SK-N-MC (cell line): ENCODE measurements at regions not wholly inside any gene's neighbourhood (a gene's known extent, or its start where the extent isn't known, plus 50 kb on each side); places are given as distances from the start of the nearest gene placed in this dataset.
"Not testable (repeated sequence)": the region's sequence is repeated elsewhere in the genome, so short reads cannot be mapped to it uniquely, and the experiment has no call there.

Experiments
- DNase-seq: peaks from one replicate; pipeline ENCODE4 v3.0.0-alpha.2; 2011; ENCODE audit warnings: low read depth, low spot score
- H3K27ac ChIP-seq: fragments of 200-600 bp; sonication (generic); 2 replicates; pipeline ENCODE4 v1.5.1; 2016; ENCODE audit warnings: mixed run types
- H3K36me3 ChIP-seq: fragments of 200-600 bp; sonication (generic); 2 replicates; pipeline ENCODE4 v1.6.1; 2017; ENCODE audit warnings: antibody characterized with exemption, low read length, mixed read lengths; ENCODE audit not compliant: insufficient read depth
- H3K4me3 ChIP-seq: fragments of 200-600 bp; sonication (generic); 2 replicates; pipeline ENCODE4 v1.5.1; 2016
- H3K9ac ChIP-seq: fragments of 200-600 bp; sonication (generic); 2 replicates; pipeline ENCODE4 v1.8.0; 2017; ENCODE audit warnings: mixed run types, mixed read lengths; ENCODE audit not compliant: insufficient read length
- H3K9me3 ChIP-seq: fragments of 200-600 bp; sonication (generic); 2 replicates; pipeline ENCODE4 v1.6.1; 2017; ENCODE audit warnings: low read depth, mild to moderate bottlenecking, antibody characterized with exemption, low read length, moderate library complexity, mixed read lengths
- EZH2 ChIP-seq: fragments of 200-600 bp; sonication (generic); IDR thresholded peaks from one replicate; pipeline ENCODE4 v1.6.1; 2017; ENCODE audit warnings: antibody characterized with exemption
- FOXP2 ChIP-seq: optimal IDR thresholded peaks from 2 replicates; pipeline ENCODE3; 2011; ENCODE audit warnings: mild to moderate bottlenecking, moderate library complexity; ENCODE audit not compliant: insufficient read depth; ENCODE audit errors: extremely low read length, control extremely low read depth
- POLR2AphosphoS5 ChIP-seq: IDR thresholded peaks from 2 replicates; pipeline ENCODE4 v1.6.1; 2012; ENCODE audit warnings: mild to moderate bottlenecking, low read depth, low read length, borderline replicate concordance

- no peak overlapping the region for H3K27ac ChIP-seq
- H3K36me3 ChIP-seq = no peaks in the 10 kb centered on the region
- H3K9ac ChIP-seq = no peak overlapping the region
- no peaks in the 10 kb centered on the region for H3K9me3 ChIP-seq
- no peak for DNase-seq
- no peak overlapping the region for H3K4me3 ChIP-seq
- TF ChIP-seq FOXP2 (no peak), EZH2 (no peak), POLR2AphosphoS5 (no peak)
These were observed 196.5 kb upstream of the PZP start for GRCh38 chr12:9404469-9405260.

- H3K4me3 ChIP-seq = no peak overlapping the region
- H3K36me3 ChIP-seq = no peaks in the 10 kb centered on the region
- H3K9ac ChIP-seq = no peak overlapping the region
- no peak for TF ChIP-seq FOXP2
- no peak for TF ChIP-seq EZH2
- no peak for TF ChIP-seq POLR2AphosphoS5
- H3K27ac ChIP-seq = no peak overlapping the region
- DNase-seq = no peak
- H3K9me3 ChIP-seq = no peaks in the 10 kb centered on the region
These were observed 195.8 kb upstream of the PZP start for GRCh38 chr12:9404031-9404430.

GRCh38 chr12:9402432-9403040 lies 194.3 kb upstream of the PZP start:
- not testable (repeated sequence) for H3K27ac ChIP-seq, DNase-seq, H3K9ac ChIP-seq, H3K36me3 ChIP-seq, H3K9me3 ChIP-seq
- H3K4me3 ChIP-seq = peak overlapping the region; percentile 51

GRCh38 chr12:9396367-9396766 lies 188.2 kb upstream of the PZP start:
- not testable (repeated sequence) for H3K27ac ChIP-seq, H3K9ac ChIP-seq, H3K9me3 ChIP-seq, H3K4me3 ChIP-seq, DNase-seq, H3K36me3 ChIP-seq

- H3K36me3 ChIP-seq, H3K9me3 ChIP-seq, H3K9ac ChIP-seq, H3K27ac ChIP-seq, H3K4me3 ChIP-seq, DNase-seq: not testable (repeated sequence)
These were observed 187.0 kb upstream of the PZP start for GRCh38 chr12:9395220-9395619.

GRCh38 chr12:9392842-9393241 lies 184.6 kb upstream of the PZP start:
- TF ChIP-seq EZH2 (no peak), FOXP2 (no peak), POLR2AphosphoS5 (no peak)

GRCh38 chr12:9391815-9392214 lies 183.6 kb upstream of the PZP start:
- Histone ChIP-seq H3K27ac (no peak overlapping the region), H3K9ac (no peak overlapping the region), H3K4me3 (no peak overlapping the region), H3K36me3 (no peaks in the 10 kb centered on the region), H3K9me3 (no peaks in the 10 kb centered on the region)
- no peak for TF ChIP-seq FOXP2
- TF ChIP-seq EZH2 = no peak
- TF ChIP-seq POLR2AphosphoS5 = no peak
- DNase-seq = no peak

More at GRCh38 chr12:9392842-9393241, 184.6 kb upstream of the PZP start:
- Histone ChIP-seq H3K27ac (no peak overlapping the region), H3K9ac (no peak overlapping the region), H3K9me3 (no peaks in the 10 kb centered on the region), H3K36me3 (no peaks in the 10 kb centered on the region), H3K4me3 (no peak overlapping the region)
- no peak for DNase-seq

- no peaks in the 10 kb centered on the region for H3K9me3 ChIP-seq
- H3K36me3 ChIP-seq = no peaks in the 10 kb centered on the region
- no peak for TF ChIP-seq FOXP2
- TF ChIP-seq EZH2 = no peak
- TF ChIP-seq POLR2AphosphoS5 = no peak
- DNase-seq = no peak
- no peak overlapping the region for H3K4me3 ChIP-seq
- H3K27ac ChIP-seq = no peak overlapping the region
- H3K9ac ChIP-seq = no peak overlapping the region
These were observed 182.6 kb upstream of the PZP start for GRCh38 chr12:9390761-9391160.

GRCh38 chr12:9389796-9390195 lies 181.6 kb upstream of the PZP start:
- no peak overlapping the region for H3K27ac ChIP-seq
- H3K9me3 ChIP-seq = no peaks in the 10 kb centered on the region
- TF ChIP-seq EZH2 = no peak
- no peak for TF ChIP-seq FOXP2
- no peak for TF ChIP-seq POLR2AphosphoS5
- H3K9ac ChIP-seq = no peak overlapping the region
- H3K4me3 ChIP-seq = no peak overlapping the region
- no peak for DNase-seq
- no peaks in the 10 kb centered on the region for H3K36me3 ChIP-seq
